ENCODE measurements at regions not wholly inside any gene's neighbourhood (a gene's known extent, or its start where the extent isn't known, plus 50 kb on each side); places are given as distances from the start of the nearest gene placed in this dataset.

DNA sequence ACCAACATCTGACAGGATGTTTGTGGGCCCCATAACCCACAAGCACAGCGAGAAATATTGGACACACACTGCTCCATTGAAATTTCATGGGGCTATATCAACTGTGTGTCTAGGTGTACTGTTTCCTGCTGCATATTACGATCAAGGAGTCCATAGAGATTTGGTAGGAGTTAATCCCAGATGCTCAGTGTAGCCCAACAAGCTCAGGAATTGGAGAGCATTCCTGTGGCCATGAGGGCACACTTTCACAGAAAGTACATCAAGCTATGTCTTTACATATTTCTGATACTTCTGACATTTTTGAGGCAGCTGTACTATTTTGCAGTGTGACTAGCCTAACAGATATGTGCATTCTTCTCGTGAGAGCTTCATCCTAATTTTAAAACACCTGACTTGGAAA lies 473.1 kb downstream of the PTH2R start:
- TF ChIP-seq, protein P1, sequence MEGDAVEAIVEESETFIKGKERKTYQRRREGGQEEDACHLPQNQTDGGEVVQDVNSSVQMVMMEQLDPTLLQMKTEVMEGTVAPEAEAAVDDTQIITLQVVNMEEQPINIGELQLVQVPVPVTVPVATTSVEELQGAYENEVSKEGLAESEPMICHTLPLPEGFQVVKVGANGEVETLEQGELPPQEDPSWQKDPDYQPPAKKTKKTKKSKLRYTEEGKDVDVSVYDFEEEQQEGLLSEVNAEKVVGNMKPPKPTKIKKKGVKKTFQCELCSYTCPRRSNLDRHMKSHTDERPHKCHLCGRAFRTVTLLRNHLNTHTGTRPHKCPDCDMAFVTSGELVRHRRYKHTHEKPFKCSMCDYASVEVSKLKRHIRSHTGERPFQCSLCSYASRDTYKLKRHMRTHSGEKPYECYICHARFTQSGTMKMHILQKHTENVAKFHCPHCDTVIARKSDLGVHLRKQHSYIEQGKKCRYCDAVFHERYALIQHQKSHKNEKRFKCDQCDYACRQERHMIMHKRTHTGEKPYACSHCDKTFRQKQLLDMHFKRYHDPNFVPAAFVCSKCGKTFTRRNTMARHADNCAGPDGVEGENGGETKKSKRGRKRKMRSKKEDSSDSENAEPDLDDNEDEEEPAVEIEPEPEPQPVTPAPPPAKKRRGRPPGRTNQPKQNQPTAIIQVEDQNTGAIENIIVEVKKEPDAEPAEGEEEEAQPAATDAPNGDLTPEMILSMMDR (conservative IDR thresholded peaks at IDR 0.05; ENCODE audit: low read depth, low read length) = no peak
- TF ChIP-seq EZH2 (IDR thresholded peaks at IDR 0.05; ENCODE audit: borderline replicate concordance, low read depth, low read length, poor library complexity, severe bottlenecking) = no peak

Data from A673 (cell line).